GM23338 (cell line): ENCODE measurements at regions not wholly inside any gene's neighbourhood (a gene's known extent, or its start where the extent isn't known, plus 50 kb on each side); places are given as distances from the start of the nearest gene placed in this dataset.

Experiments used
- ATAC-seq: fragments of 200-7000 bp; cut with Tn5 transposase; 3 replicates; pipeline ENCODE4 v1.9.1; 2020
- DNase-seq: peaks from one replicate; pipeline ENCODE4 v3.0.0-alpha.2; 2015; ENCODE audit warnings: low spot score
- H2AFZ ChIP-seq: fragments of 200-600 bp; sonication (generic); 2 replicates; pipeline ENCODE4 v1.8.0; 2016; ENCODE audit warnings: antibody characterized with exemption, mild to moderate bottlenecking, moderate library complexity
- H3F3A ChIP-seq: fragments of 200-600 bp; sonication (generic); replicated peaks from 2 replicates; pipeline ENCODE4 v1.8.0; 2017; ENCODE audit warnings: antibody characterized with exemption, mixed run types, low read depth
- H3K27ac ChIP-seq: fragments of 200-600 bp; sonication (generic); 2 replicates; pipeline ENCODE4 v1.6.1; 2016; ENCODE audit warnings: low read depth
- H3K27me3 ChIP-seq: fragments of 200-600 bp; sonication (generic); 2 replicates; pipeline ENCODE4 v1.8.0; 2016; ENCODE audit warnings: mild to moderate bottlenecking, mixed run types, moderate library complexity; ENCODE audit not compliant: insufficient read depth
- H3K36me3 ChIP-seq: fragments of 200-600 bp; sonication (generic); 2 replicates; pipeline ENCODE4 v1.8.0; 2016; ENCODE audit warnings: mild to moderate bottlenecking; ENCODE audit not compliant: insufficient read depth
- H3K4me1 ChIP-seq: fragments of 200-600 bp; sonication (generic); 2 replicates; pipeline ENCODE4 v1.8.0; 2016; ENCODE audit warnings: mild to moderate bottlenecking, moderate library complexity; ENCODE audit not compliant: insufficient read depth
- H3K4me2 ChIP-seq: fragments of 200-600 bp; sonication (generic); 2 replicates; pipeline ENCODE4 v1.7.1; 2017; ENCODE audit warnings: mixed run types
- H3K4me3 ChIP-seq: fragments of 200-600 bp; sonication (generic); 2 replicates; pipeline ENCODE4 v1.6.1; 2016; ENCODE audit warnings: mixed run types
- H3K79me2 ChIP-seq: fragments of 200-600 bp; sonication (generic); replicated peaks from 2 replicates; pipeline ENCODE4 v1.8.0; 2017; ENCODE audit warnings: mild to moderate bottlenecking; ENCODE audit not compliant: insufficient read depth
- H3K9me2 ChIP-seq: fragments of 200-600 bp; sonication (generic); 2 replicates; pipeline ENCODE4 v1.8.0; 2017; ENCODE audit not compliant: insufficient read depth
- H4K20me1 ChIP-seq: fragments of 200-600 bp; sonication (generic); replicated peaks from 2 replicates; pipeline ENCODE4 v1.8.0; 2017; ENCODE audit warnings: mild to moderate bottlenecking; ENCODE audit not compliant: insufficient read depth
- H3K27ac Mint-ChIP-seq: 2 replicates; pipeline ENCODE4 v1.8.0; 2020; ENCODE audit warnings: inconsistent platforms, mild to moderate bottlenecking, moderate library complexity, mixed read lengths
- H3K27me3 Mint-ChIP-seq: 3 replicates; pipeline ENCODE4 v1.8.0; 2022; ENCODE audit warnings: low read depth, mild to moderate bottlenecking, moderate library complexity, mixed read lengths, inconsistent platforms; ENCODE audit not compliant: insufficient read depth, poor library complexity
- H3K36me3 Mint-ChIP-seq: 3 replicates; pipeline ENCODE4 v1.8.0; 2021; ENCODE audit warnings: low read depth, mild to moderate bottlenecking, inconsistent platforms, moderate library complexity, mixed read lengths
- H3K4me1 Mint-ChIP-seq: 3 replicates; pipeline ENCODE4 v1.8.0; 2020; ENCODE audit warnings: mild to moderate bottlenecking, inconsistent platforms, mixed read lengths
- H3K4me3 Mint-ChIP-seq: 3 replicates; pipeline ENCODE4 v1.8.0; 2021; ENCODE audit warnings: moderate library complexity, mild to moderate bottlenecking, inconsistent platforms, mixed read lengths
- H3K9me3 Mint-ChIP-seq: 3 replicates; pipeline ENCODE4 v1.8.0; 2020; ENCODE audit warnings: moderate library complexity, mild to moderate bottlenecking, inconsistent platforms, mixed read lengths
- EZH2phosphoT487 ChIP-seq: fragments of 200-600 bp; sonication (generic); IDR thresholded peaks from one replicate; pipeline ENCODE4 v1.8.1; 2018; ENCODE audit warnings: antibody characterized with exemption; ENCODE audit not compliant: unreplicated experiment
- JUNB ChIP-seq: IDR thresholded peaks from one replicate; pipeline ENCODE4 v1.6.1; 2016; ENCODE audit warnings: antibody characterized with exemption; ENCODE audit not compliant: unreplicated experiment
- ZNF114 ChIP-seq: fragments of 250-450 bp; sonication (Bioruptor Pico); IDR thresholded peaks from 2 replicates; pipeline ENCODE4 v1.5.0; 2020; ENCODE audit warnings: mild to moderate bottlenecking, moderate library complexity
- ZNF462 ChIP-seq: fragments of 250-450 bp; sonication (Bioruptor Pico); IDR thresholded peaks from 2 replicates; pipeline ENCODE4 v1.5.0; 2020; ENCODE audit warnings: mild to moderate bottlenecking, moderate library complexity
- TF ChIP-seq, protein P1 (sequence below): IDR thresholded peaks from one replicate; pipeline ENCODE4 v1.6.1; 2018; ENCODE audit warnings: antibody characterized with exemption; ENCODE audit not compliant: unreplicated experiment
- TF ChIP-seq, protein P2 (sequence below), 2 experiments: fragments of 200-600 bp in 1 of 2; sonication (generic) in 1 of 2; conservative IDR thresholded peaks; 2 replicates each; pipeline versions ENCODE4 v1.5.1 to v1.6.1; 2016 to 2017; ENCODE audit warnings: antibody characterized with exemption in 2 of 2, low read depth in 2 of 2, mild to moderate bottlenecking in 2 of 2, moderate library complexity in 1 of 2

DNA sequence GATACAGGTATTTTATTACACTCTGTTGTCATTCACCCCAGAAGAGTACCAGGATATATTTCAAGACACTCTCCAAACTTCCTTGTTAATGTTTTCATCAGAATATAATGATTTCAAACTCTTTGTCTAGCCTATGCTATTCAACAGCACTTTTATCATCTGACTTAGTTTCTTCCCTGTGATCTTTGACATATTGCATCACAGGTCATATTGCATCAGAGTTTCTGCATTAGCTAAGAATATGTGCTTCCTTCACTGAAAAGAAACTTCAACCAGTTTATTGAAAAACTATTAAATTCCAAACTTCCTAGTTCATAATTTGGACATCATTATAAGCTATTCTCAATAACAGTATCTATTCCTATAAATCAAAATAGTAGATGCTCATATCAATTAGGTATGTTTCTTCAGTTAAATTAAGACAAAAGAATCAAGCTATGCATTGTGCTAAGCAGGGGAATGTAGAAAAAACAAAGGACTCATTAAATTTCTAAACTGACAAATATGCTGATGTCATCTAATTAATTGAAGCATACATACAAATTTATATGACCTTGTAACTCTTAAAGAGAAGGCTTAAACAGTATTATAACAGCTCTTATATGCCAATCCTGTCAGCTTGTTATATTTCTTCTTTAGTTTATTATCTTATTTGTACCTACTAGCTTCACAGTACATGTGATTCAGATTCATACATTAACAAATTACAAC lies 361.8 kb upstream of the LUZP2 start (continued):
- no peak for TF ChIP-seq ZNF462 (CRISPR knock-in tag)
- TF ChIP-seq ZNF114 (CRISPR knock-in tag): no peak

- no peak for ATAC-seq
- no peak overlapping the region for H3K27ac ChIP-seq
- Mint-ChIP-seq H3K27ac (no peak overlapping the region), H3K27me3 (no peaks in the 10 kb centered on the region), H3K4me3 (no peak overlapping the region), H3K36me3 (no peaks in the 10 kb centered on the region), H3K4me1 (no peaks in the 10 kb centered on the region), H3K9me3 (no peaks in the 10 kb centered on the region; the same call in 2 of the 3 replicates)
- H3K27me3 ChIP-seq: no peaks in the 10 kb centered on the region
- DNase-seq: no peak
- no peak overlapping the region for H2AFZ ChIP-seq
- no peaks in the 10 kb centered on the region for H3K36me3 ChIP-seq
- H3K4me1 ChIP-seq: no peaks in the 10 kb centered on the region
- no peaks in the 10 kb centered on the region for H3K79me2 ChIP-seq
- no peaks in the 10 kb centered on the region for H3F3A ChIP-seq
- H3K4me3 ChIP-seq: no peak overlapping the region
- H3K4me2 ChIP-seq: no peak overlapping the region
- H4K20me1 ChIP-seq: no peaks in the 10 kb centered on the region
- H3K9me2 ChIP-seq: no peaks in the 10 kb centered on the region
- TF ChIP-seq, protein P1, sequence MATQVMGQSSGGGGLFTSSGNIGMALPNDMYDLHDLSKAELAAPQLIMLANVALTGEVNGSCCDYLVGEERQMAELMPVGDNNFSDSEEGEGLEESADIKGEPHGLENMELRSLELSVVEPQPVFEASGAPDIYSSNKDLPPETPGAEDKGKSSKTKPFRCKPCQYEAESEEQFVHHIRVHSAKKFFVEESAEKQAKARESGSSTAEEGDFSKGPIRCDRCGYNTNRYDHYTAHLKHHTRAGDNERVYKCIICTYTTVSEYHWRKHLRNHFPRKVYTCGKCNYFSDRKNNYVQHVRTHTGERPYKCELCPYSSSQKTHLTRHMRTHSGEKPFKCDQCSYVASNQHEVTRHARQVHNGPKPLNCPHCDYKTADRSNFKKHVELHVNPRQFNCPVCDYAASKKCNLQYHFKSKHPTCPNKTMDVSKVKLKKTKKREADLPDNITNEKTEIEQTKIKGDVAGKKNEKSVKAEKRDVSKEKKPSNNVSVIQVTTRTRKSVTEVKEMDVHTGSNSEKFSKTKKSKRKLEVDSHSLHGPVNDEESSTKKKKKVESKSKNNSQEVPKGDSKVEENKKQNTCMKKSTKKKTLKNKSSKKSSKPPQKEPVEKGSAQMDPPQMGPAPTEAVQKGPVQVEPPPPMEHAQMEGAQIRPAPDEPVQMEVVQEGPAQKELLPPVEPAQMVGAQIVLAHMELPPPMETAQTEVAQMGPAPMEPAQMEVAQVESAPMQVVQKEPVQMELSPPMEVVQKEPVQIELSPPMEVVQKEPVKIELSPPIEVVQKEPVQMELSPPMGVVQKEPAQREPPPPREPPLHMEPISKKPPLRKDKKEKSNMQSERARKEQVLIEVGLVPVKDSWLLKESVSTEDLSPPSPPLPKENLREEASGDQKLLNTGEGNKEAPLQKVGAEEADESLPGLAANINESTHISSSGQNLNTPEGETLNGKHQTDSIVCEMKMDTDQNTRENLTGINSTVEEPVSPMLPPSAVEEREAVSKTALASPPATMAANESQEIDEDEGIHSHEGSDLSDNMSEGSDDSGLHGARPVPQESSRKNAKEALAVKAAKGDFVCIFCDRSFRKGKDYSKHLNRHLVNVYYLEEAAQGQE: no peak
- TF ChIP-seq ZNF114 (CRISPR knock-in tag) (no peak), JUNB (no peak), EZH2phosphoT487 (no peak)
- TF ChIP-seq, protein P2, sequence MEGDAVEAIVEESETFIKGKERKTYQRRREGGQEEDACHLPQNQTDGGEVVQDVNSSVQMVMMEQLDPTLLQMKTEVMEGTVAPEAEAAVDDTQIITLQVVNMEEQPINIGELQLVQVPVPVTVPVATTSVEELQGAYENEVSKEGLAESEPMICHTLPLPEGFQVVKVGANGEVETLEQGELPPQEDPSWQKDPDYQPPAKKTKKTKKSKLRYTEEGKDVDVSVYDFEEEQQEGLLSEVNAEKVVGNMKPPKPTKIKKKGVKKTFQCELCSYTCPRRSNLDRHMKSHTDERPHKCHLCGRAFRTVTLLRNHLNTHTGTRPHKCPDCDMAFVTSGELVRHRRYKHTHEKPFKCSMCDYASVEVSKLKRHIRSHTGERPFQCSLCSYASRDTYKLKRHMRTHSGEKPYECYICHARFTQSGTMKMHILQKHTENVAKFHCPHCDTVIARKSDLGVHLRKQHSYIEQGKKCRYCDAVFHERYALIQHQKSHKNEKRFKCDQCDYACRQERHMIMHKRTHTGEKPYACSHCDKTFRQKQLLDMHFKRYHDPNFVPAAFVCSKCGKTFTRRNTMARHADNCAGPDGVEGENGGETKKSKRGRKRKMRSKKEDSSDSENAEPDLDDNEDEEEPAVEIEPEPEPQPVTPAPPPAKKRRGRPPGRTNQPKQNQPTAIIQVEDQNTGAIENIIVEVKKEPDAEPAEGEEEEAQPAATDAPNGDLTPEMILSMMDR (conservative IDR thresholded peaks at IDR 0.05; ENCODE audit: low read depth in 2 of 2): 0 out of 4 replicates have a peak, but pooled peaks of 1 of the 2 experiments have one; percentile 15
Measured at GRCh38 chr11:24142062-24142461, 354.8 kb upstream of the LUZP2 start.
